GM23338 (cell line): ENCODE measurements at regions not wholly inside any gene's neighbourhood (a gene's known extent, or its start where the extent isn't known, plus 50 kb on each side); places are given as distances from the start of the nearest gene placed in this dataset.
A peak's percentile ranks its signal among the peaks of the same experiment; 100 is the strongest.

Experiments used
- ATAC-seq: fragments of 200-7000 bp; cut with Tn5 transposase; 3 replicates; pipeline ENCODE4 v1.9.1; 2020
- DNase-seq: peaks from one replicate; pipeline ENCODE4 v3.0.0-alpha.2; 2015; ENCODE audit warnings: low spot score
- H2AFZ ChIP-seq: fragments of 200-600 bp; sonication (generic); 2 replicates; pipeline ENCODE4 v1.8.0; 2016; ENCODE audit warnings: antibody characterized with exemption, mild to moderate bottlenecking, moderate library complexity
- H3F3A ChIP-seq: fragments of 200-600 bp; sonication (generic); replicated peaks from 2 replicates; pipeline ENCODE4 v1.8.0; 2017; ENCODE audit warnings: antibody characterized with exemption, mixed run types, low read depth
- H3K27ac ChIP-seq: fragments of 200-600 bp; sonication (generic); 2 replicates; pipeline ENCODE4 v1.6.1; 2016; ENCODE audit warnings: low read depth
- H3K27me3 ChIP-seq: fragments of 200-600 bp; sonication (generic); 2 replicates; pipeline ENCODE4 v1.8.0; 2016; ENCODE audit warnings: mild to moderate bottlenecking, mixed run types, moderate library complexity; ENCODE audit not compliant: insufficient read depth
- H3K36me3 ChIP-seq: fragments of 200-600 bp; sonication (generic); 2 replicates; pipeline ENCODE4 v1.8.0; 2016; ENCODE audit warnings: mild to moderate bottlenecking; ENCODE audit not compliant: insufficient read depth
- H3K4me1 ChIP-seq: fragments of 200-600 bp; sonication (generic); 2 replicates; pipeline ENCODE4 v1.8.0; 2016; ENCODE audit warnings: mild to moderate bottlenecking, moderate library complexity; ENCODE audit not compliant: insufficient read depth
- H3K4me2 ChIP-seq: fragments of 200-600 bp; sonication (generic); 2 replicates; pipeline ENCODE4 v1.7.1; 2017; ENCODE audit warnings: mixed run types
- H3K4me3 ChIP-seq: fragments of 200-600 bp; sonication (generic); 2 replicates; pipeline ENCODE4 v1.6.1; 2016; ENCODE audit warnings: mixed run types
- H3K79me2 ChIP-seq: fragments of 200-600 bp; sonication (generic); replicated peaks from 2 replicates; pipeline ENCODE4 v1.8.0; 2017; ENCODE audit warnings: mild to moderate bottlenecking; ENCODE audit not compliant: insufficient read depth
- H3K9me2 ChIP-seq: fragments of 200-600 bp; sonication (generic); 2 replicates; pipeline ENCODE4 v1.8.0; 2017; ENCODE audit not compliant: insufficient read depth
- H4K20me1 ChIP-seq: fragments of 200-600 bp; sonication (generic); replicated peaks from 2 replicates; pipeline ENCODE4 v1.8.0; 2017; ENCODE audit warnings: mild to moderate bottlenecking; ENCODE audit not compliant: insufficient read depth
- H3K27ac Mint-ChIP-seq: 2 replicates; pipeline ENCODE4 v1.8.0; 2020; ENCODE audit warnings: inconsistent platforms, mild to moderate bottlenecking, moderate library complexity, mixed read lengths
- H3K27me3 Mint-ChIP-seq: 3 replicates; pipeline ENCODE4 v1.8.0; 2022; ENCODE audit warnings: low read depth, mild to moderate bottlenecking, moderate library complexity, mixed read lengths, inconsistent platforms; ENCODE audit not compliant: insufficient read depth, poor library complexity
- H3K36me3 Mint-ChIP-seq: 3 replicates; pipeline ENCODE4 v1.8.0; 2021; ENCODE audit warnings: low read depth, mild to moderate bottlenecking, inconsistent platforms, moderate library complexity, mixed read lengths
- H3K4me1 Mint-ChIP-seq: 3 replicates; pipeline ENCODE4 v1.8.0; 2020; ENCODE audit warnings: mild to moderate bottlenecking, inconsistent platforms, mixed read lengths
- H3K4me3 Mint-ChIP-seq: 3 replicates; pipeline ENCODE4 v1.8.0; 2021; ENCODE audit warnings: moderate library complexity, mild to moderate bottlenecking, inconsistent platforms, mixed read lengths
- H3K9me3 Mint-ChIP-seq: 3 replicates; pipeline ENCODE4 v1.8.0; 2020; ENCODE audit warnings: moderate library complexity, mild to moderate bottlenecking, inconsistent platforms, mixed read lengths
- CREB1 ChIP-seq: fragments of 250-450 bp; sonication (Bioruptor Pico); IDR thresholded peaks from 2 replicates; pipeline ENCODE4 v1.5.0; 2020; ENCODE audit warnings: low read depth, mild to moderate bottlenecking, moderate library complexity
- CTCF ChIP-seq, 2 experiments: fragments of 200-600 bp in 1 of 2; sonication (generic) in 1 of 2; conservative IDR thresholded peaks; 2 replicates each; pipeline versions ENCODE4 v1.5.1 to v1.6.1; 2016 to 2017; ENCODE audit warnings: antibody characterized with exemption in 2 of 2, low read depth in 2 of 2, mild to moderate bottlenecking in 2 of 2, moderate library complexity in 1 of 2
- ETS1 ChIP-seq: IDR thresholded peaks from 2 replicates; pipeline ENCODE4 v1.6.1; 2016; ENCODE audit warnings: antibody characterized with exemption
- EZH2 ChIP-seq: fragments of 200-600 bp; sonication (generic); IDR thresholded peaks from one replicate; pipeline ENCODE4 v1.8.0; 2017; ENCODE audit warnings: antibody characterized with exemption, mild to moderate bottlenecking, low read depth; ENCODE audit not compliant: unreplicated experiment
- EZH2phosphoT487 ChIP-seq: fragments of 200-600 bp; sonication (generic); IDR thresholded peaks from one replicate; pipeline ENCODE4 v1.8.1; 2018; ENCODE audit warnings: antibody characterized with exemption; ENCODE audit not compliant: unreplicated experiment
- JUNB ChIP-seq: IDR thresholded peaks from one replicate; pipeline ENCODE4 v1.6.1; 2016; ENCODE audit warnings: antibody characterized with exemption; ENCODE audit not compliant: unreplicated experiment
- POLR2AphosphoS5 ChIP-seq: IDR thresholded peaks from 2 replicates; pipeline ENCODE4 v1.6.1; 2016; ENCODE audit warnings: antibody characterized with exemption, low read depth
- REST ChIP-seq: IDR thresholded peaks from one replicate; pipeline ENCODE4 v1.6.1; 2018; ENCODE audit warnings: antibody characterized with exemption; ENCODE audit not compliant: unreplicated experiment
- STAT1 ChIP-seq: IDR thresholded peaks from one replicate; pipeline ENCODE4 v1.6.1; 2016; ENCODE audit warnings: antibody characterized with exemption; ENCODE audit not compliant: unreplicated experiment
- ZNF331 ChIP-seq: fragments of 250-450 bp; sonication (Bioruptor Pico); IDR thresholded peaks from 2 replicates; pipeline ENCODE4 v1.5.0; 2020; ENCODE audit warnings: low read depth, mild to moderate bottlenecking, moderate library complexity

- Mint-ChIP-seq H3K27me3 (no peaks in the 10 kb centered on the region), H3K4me3 (no peak overlapping the region), H3K36me3 (no peaks in the 10 kb centered on the region), H3K27ac (no peak overlapping the region), H3K4me1 (peaks cover 8% of the 10 kb centered on the region; the same call in 2 of the 3 replicates), H3K9me3 (no peaks in the 10 kb centered on the region)
- Histone ChIP-seq H3K27ac (no peak overlapping the region), H3K9me2 (no peaks in the 10 kb centered on the region), H3K27me3 (no peaks in the 10 kb centered on the region), H3K79me2 (no peaks in the 10 kb centered on the region), H2AFZ (peak overlapping the region; percentile 52; the same call in 1 of the 2 replicates), H3K4me2 (no peak overlapping the region), H3K36me3 (no peaks in the 10 kb centered on the region), H3F3A (no peaks in the 10 kb centered on the region), H4K20me1 (no peaks in the 10 kb centered on the region), H3K4me1 (no peaks in the 10 kb centered on the region), H3K4me3 (no peak overlapping the region)
- TF ChIP-seq POLR2AphosphoS5 (no peak), CTCF (conservative IDR thresholded peaks at IDR 0.05; ENCODE audit: low read depth in 2 of 2) (peak; percentile 38 to 51; a peak in 3 of 4 replicates)
- DNase-seq, result peak; percentile 16
- peak; percentile 33; the same call in 1 of the 3 replicates for ATAC-seq
These were observed 244.6 kb upstream of the TENM3 start for GRCh38 chr4:181998398-181999295.

- H3K4me2 ChIP-seq, result no peak overlapping the region
- no peaks in the 10 kb centered on the region for H4K20me1 ChIP-seq
- no peaks in the 10 kb centered on the region for H3K9me3 Mint-ChIP-seq
- ATAC-seq, result no peak
- H3K27ac Mint-ChIP-seq, result no peak overlapping the region
- H3K4me1 Mint-ChIP-seq, result peaks cover 8% of the 10 kb centered on the region; the same call in 2 of the 3 replicates
- no peaks in the 10 kb centered on the region for H3K4me1 ChIP-seq
- no peak for DNase-seq
- no peaks in the 10 kb centered on the region for H3K27me3 ChIP-seq
- no peak overlapping the region for H3K27ac ChIP-seq
- no peaks in the 10 kb centered on the region for H3K79me2 ChIP-seq
- H3F3A ChIP-seq, result no peaks in the 10 kb centered on the region
- no peaks in the 10 kb centered on the region for H3K36me3 ChIP-seq
- H3K4me3 Mint-ChIP-seq, result no peak overlapping the region
- no peaks in the 10 kb centered on the region; the same call in 2 of the 3 replicates for H3K36me3 Mint-ChIP-seq
- no peak overlapping the region for H3K4me3 ChIP-seq
- H3K9me2 ChIP-seq, result no peaks in the 10 kb centered on the region
- peaks cover 2% of the 10 kb centered on the region for H3K27me3 Mint-ChIP-seq
- H2AFZ ChIP-seq, result no peak overlapping the region
- no peak for TF ChIP-seq ETS1
- TF ChIP-seq CREB1 (CRISPR knock-in tag), result no peak
- no peak for TF ChIP-seq EZH2
- TF ChIP-seq EZH2phosphoT487, result no peak
- no peak for TF ChIP-seq POLR2AphosphoS5
- no peak for TF ChIP-seq JUNB
- TF ChIP-seq CTCF (conservative IDR thresholded peaks at IDR 0.05; ENCODE audit: low read depth in 2 of 2), result no peak
- TF ChIP-seq ZNF331, result no peak
- no peak for TF ChIP-seq STAT1
- no peak for TF ChIP-seq REST
These were observed 243.1 kb upstream of the TENM3 start for GRCh38 chr4:182000077-182000476.
